GM12874 (cell line): ENCODE measurements at regions not wholly inside any gene's neighbourhood (a gene's known extent, or its start where the extent isn't known, plus 50 kb on each side); places are given as distances from the start of the nearest gene placed in this dataset.

Source experiments
- TF ChIP-seq, protein P1 (sequence below): IDR thresholded peaks from 2 replicates; pipeline ENCODE4 v1.5.1; 2011; ENCODE audit warnings: low read depth, mild to moderate bottlenecking, control low read depth, low read length, moderate library complexity; ENCODE audit not compliant: insufficient read depth

DNA sequence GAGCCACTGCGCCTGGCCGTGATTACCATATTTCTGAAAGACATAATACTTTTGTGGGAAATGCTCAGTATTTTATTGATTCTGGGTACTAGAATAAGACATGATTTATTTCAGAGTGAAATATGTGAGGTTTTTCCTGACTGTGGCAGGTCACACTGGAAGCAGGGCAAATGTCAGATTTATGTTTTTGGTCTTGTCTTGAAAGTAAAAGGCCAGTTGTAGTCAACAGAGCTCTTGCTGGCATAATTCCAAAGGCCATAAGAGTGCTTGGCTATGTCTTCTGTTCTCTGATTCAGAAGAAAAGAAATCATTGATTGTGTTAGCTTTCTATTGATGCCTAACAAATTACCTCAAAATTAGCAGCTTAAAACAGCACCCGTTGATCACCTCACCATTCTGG lies 176.4 kb downstream of the TJP1 start:
- TF ChIP-seq, protein P1, sequence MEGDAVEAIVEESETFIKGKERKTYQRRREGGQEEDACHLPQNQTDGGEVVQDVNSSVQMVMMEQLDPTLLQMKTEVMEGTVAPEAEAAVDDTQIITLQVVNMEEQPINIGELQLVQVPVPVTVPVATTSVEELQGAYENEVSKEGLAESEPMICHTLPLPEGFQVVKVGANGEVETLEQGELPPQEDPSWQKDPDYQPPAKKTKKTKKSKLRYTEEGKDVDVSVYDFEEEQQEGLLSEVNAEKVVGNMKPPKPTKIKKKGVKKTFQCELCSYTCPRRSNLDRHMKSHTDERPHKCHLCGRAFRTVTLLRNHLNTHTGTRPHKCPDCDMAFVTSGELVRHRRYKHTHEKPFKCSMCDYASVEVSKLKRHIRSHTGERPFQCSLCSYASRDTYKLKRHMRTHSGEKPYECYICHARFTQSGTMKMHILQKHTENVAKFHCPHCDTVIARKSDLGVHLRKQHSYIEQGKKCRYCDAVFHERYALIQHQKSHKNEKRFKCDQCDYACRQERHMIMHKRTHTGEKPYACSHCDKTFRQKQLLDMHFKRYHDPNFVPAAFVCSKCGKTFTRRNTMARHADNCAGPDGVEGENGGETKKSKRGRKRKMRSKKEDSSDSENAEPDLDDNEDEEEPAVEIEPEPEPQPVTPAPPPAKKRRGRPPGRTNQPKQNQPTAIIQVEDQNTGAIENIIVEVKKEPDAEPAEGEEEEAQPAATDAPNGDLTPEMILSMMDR, result no peak

DNA sequence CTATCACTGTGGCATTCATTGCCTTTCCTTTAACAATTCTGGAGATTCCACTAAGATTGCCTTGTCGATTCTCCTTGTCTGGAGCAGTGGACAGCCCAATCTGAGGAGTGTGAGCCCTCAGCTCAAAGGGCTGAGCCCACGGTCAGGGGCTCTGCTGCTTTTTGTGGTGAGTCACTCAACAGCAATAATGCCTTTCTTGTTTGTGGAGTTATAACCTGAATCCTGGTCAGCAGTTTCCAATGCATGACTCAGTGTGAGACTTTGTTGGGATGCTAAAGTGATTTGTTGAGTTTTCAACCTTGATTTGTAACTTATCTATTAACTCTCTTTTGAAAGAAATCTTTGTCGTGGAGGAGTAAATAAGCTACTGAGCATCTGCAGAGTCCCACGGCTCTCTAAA lies 183.5 kb downstream of the TJP1 start:
- TF ChIP-seq, protein P1, result no peak

DNA sequence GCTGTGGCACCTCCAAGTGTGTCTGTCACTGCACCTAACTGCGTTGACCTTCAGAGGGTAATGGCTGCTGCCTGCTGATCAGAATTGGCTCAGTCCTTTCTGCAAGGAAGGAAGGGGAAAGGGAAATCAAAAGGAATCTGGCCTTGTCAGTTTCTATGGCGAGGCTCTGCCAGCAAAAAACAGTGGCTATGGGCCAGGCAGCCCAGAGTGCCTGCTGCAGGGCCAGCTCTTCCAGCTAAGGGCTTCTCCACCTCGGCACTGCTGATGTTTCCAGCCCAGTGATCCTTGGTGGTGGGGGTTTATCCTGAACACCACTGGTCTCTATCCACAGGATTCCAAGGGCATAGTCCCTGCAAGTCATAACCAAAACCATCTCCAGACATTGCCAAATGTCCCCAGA lies 184.3 kb downstream of the TJP1 start:
- TF ChIP-seq, protein P1, result no peak

DNA sequence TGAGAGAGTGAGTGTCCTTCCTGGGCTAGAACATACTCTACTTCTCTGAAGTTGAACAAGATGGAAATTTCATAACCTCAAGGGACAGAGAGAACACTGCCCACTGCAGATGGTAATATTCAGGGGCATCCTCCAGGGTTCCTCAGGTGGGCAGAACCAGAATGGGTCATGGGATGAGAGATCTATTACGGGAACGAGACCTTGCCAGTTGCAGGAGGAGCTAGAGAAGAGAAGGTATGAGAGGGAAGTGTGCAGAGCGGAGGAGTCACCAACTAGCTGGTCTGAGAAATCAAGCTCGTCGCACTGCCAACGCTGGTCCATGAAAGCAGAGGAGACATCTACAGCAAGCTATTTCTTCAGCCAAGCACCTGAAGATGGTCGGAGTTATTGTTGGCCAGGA lies 184.7 kb downstream of the TJP1 start:
- TF ChIP-seq, protein P1, result no peak

DNA sequence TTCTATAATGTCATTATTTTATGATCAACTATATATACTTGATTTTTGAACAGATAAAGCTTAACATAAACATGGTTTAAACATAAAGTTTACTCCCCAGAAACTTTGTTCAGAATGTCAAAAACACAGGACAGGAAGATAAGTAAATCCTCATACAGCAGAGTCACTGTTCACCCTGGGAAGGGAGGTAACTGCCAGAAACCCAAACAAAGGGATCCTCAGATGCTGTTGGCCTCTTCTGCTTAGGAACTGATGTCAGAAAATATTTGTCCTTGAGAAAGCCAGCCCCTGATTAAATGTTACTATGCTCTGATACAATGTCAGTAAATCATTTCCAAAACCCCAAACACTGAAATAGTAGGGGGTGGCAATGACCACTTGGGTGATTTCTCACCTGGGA lies 185.3 kb downstream of the TJP1 start:
- TF ChIP-seq, protein P1, result no peak

DNA sequence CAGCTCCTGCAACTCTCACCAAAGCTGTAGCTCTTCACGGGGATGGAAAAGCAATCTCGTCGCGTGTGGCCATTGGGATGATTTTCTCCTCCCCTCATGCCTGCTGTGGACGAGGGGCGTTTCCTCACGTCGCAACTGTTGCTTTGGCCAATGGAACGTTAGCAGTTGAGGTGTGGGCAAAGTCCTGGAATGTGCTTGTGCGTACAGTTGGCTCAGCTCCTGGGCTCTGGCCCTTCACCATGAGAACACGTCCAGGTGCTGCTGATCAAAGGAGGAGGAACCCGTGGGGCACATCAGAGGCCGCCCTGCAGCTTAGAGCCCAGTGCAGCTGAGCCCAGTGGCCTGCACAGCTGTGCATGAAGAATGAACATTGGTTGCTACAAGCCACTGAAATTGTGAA lies 186.1 kb downstream of the TJP1 start:
- TF ChIP-seq, protein P1, result no peak

DNA sequence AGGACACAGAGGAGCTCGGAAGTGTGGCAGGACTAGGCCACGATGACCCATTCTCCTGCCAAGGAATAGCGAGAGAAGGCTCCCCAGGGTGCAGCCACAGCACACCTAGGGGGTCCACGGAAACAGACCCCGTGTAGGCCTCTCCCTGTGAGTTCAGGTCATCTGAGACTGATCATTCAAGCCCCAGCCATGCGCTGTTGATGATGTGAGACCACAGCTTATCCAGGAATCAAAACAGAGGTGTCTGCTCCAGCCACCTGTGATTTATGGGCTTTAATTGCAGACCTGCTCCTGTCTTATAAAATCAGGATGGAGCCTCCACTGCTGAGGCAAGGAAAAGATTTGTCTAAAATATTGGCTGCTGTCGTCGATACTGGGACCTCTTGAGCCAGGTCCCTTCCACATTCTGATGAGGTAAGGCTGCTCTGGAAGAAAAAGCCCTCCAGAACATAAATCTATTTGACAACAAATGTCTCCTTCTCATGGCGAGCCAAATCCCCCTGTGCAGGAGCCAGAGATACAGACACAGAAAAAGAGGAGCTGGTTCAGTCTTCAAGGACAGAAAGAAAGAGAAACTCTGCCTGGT lies 186.7 kb downstream of the TJP1 start:
- TF ChIP-seq, protein P1, result no peak
